ACC112 (cell line): ENCODE measurements at regions not wholly inside any gene's neighbourhood (a gene's known extent, or its start where the extent isn't known, plus 50 kb on each side); places are given as distances from the start of the nearest gene placed in this dataset.
A peak's percentile ranks its signal among the peaks of the same experiment; 100 is the strongest.
"Not testable (repeated sequence)": the region's sequence is repeated elsewhere in the genome, so short reads cannot be mapped to it uniquely, and the experiment has no call there.

Experiments
- H2AFZ ChIP-seq: fragments of 200-600 bp; sonication (generic); one replicate; pipeline ENCODE4 v1.6.0; 2017; ENCODE audit warnings: antibody characterized with exemption, low read length; ENCODE audit not compliant: unreplicated experiment
- H3K27ac ChIP-seq: fragments of 200-600 bp; sonication (generic); 2 replicates; pipeline ENCODE4 v1.5.1; 2014; ENCODE audit warnings: low read depth, mild to moderate bottlenecking, antibody characterized with exemption, low read length, moderate library complexity
- H3K27me3 ChIP-seq: fragments of 200-600 bp; sonication (generic); 2 replicates; pipeline ENCODE4 v1.6.1; 2014; ENCODE audit warnings: mild to moderate bottlenecking, antibody characterized with exemption, low read length, moderate library complexity, mixed read lengths; ENCODE audit not compliant: insufficient read depth
- H3K36me3 ChIP-seq: fragments of 200-600 bp; sonication (generic); 2 replicates; pipeline ENCODE4 v1.6.1; 2016; ENCODE audit warnings: mild to moderate bottlenecking, antibody characterized with exemption, low read length, moderate library complexity, mixed read lengths; ENCODE audit not compliant: insufficient read depth
- H3K4me1 ChIP-seq: fragments of 200-600 bp; sonication (generic); one replicate; pipeline ENCODE4 v1.6.1; 2016; ENCODE audit warnings: low read length, mixed read lengths; ENCODE audit not compliant: insufficient read depth, unreplicated experiment, control insufficient read depth
- H3K4me3 ChIP-seq: fragments of 200-600 bp; sonication (generic); 2 replicates; pipeline ENCODE4 v1.5.1; 2014; ENCODE audit warnings: mild to moderate bottlenecking, low read depth, low read length
- H3K79me2 ChIP-seq: fragments of 200-600 bp; sonication (generic); one replicate; pipeline ENCODE4 v1.6.0; 2016; ENCODE audit warnings: low read length; ENCODE audit not compliant: control insufficient read depth, unreplicated experiment, insufficient read depth

- Histone ChIP-seq H3K27ac (no peak overlapping the region), H3K4me3 (no peak overlapping the region), H3K4me1 (no peaks in the 10 kb centered on the region), H2AFZ (no peak overlapping the region), H3K27me3 (peaks cover 46% of the 10 kb centered on the region), H3K79me2 (no peaks in the 10 kb centered on the region), H3K36me3 (no peaks in the 10 kb centered on the region)
These were observed 127.4 kb downstream of the FAM53A start for GRCh38 chr4:1556541-1557220.

DNA sequence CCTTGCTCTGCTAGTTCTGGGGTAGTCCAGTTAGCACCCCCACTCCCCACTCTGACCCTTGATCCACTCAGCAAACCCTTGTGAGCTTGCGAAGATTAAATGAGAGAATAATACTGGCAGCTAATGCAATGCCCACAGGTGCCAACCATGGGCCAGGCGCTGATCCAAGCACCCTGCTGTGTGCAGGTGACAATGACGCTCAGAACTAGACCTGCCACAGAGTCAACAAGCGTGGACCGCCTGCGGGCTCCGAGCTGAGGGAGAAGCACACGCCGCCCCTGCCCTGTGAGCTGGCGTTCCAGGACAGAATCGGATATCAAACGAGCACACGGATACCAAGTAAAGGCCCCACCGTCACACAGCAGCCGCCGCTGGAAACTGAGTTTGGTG, 129.2 kb downstream of the FAM53A start:
- Histone ChIP-seq H3K79me2 (no peaks in the 10 kb centered on the region), H3K27ac (no peak overlapping the region), H3K4me3 (no peak overlapping the region), H2AFZ (no peak overlapping the region), H3K36me3 (no peaks in the 10 kb centered on the region), H3K27me3 (peaks cover 33% of the 10 kb centered on the region), H3K4me1 (no peaks in the 10 kb centered on the region)

DNA sequence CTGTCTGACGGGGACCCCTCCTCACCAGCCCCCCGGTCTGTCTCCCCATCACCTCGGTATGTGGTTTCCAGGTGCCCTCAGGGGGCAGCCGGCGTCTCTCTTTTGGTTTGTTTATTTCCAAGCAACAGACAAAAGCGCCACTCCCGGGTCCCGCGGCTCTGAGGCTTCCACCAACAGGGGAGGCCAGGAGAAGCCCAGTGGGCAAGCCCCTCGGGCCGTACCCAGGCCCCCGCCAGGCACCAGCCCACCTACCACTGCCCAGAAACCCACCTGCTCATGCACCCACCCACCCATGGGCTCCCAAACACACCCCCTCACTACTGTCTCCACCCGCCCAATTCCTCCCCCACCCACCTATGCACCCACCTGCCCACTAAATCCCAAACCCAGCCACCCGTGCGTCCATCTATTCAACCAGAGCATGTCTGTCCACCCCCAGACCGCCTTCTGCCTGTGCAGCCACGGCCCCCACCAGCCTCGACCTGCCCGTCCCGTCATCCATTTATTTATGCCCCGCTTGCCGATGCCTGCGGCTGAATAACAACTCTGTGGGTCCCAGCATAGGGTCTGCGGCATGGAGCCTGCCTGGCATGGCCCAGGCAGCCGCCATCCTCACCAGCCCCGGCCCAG, 129.8 kb downstream of the FAM53A start:
- H2AFZ ChIP-seq: no peak overlapping the region
- no peak overlapping the region for H3K27ac ChIP-seq
- H3K4me3 ChIP-seq: no peak overlapping the region
- peaks cover 34% of the 10 kb centered on the region for H3K27me3 ChIP-seq
- H3K36me3 ChIP-seq: no peaks in the 10 kb centered on the region
- no peaks in the 10 kb centered on the region for H3K79me2 ChIP-seq
- no peaks in the 10 kb centered on the region for H3K4me1 ChIP-seq

DNA sequence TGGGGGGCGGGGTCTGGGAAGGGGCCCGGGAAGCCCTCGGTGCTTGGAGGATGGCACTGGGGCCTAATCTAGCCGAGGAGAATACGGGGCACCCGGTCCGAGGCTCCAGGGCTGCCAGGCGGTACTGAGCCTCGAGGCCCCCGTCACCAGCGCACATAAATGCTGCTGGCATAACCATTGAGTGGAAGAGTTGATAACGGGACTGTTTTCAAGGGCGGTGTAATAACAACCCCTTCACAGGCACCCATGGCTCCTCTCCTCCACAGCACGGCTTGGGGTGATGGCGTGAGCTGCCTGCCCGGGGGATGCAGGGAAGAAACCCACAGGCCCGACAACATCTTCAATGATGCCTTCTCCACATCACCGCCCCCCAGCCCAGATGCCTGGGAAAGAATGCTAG, 130.7 kb downstream of the FAM53A start:
- H3K4me3 ChIP-seq: no peak overlapping the region
- no peaks in the 10 kb centered on the region for H3K4me1 ChIP-seq
- no peaks in the 10 kb centered on the region for H3K79me2 ChIP-seq
- H3K36me3 ChIP-seq: no peaks in the 10 kb centered on the region
- no peak overlapping the region for H2AFZ ChIP-seq
- peaks cover 34% of the 10 kb centered on the region for H3K27me3 ChIP-seq
- H3K27ac ChIP-seq: no peak overlapping the region

- Histone ChIP-seq H3K27ac (no peak overlapping the region), H3K4me1 (no peaks in the 10 kb centered on the region), H2AFZ (no peak overlapping the region), H3K27me3 (peaks cover 31% of the 10 kb centered on the region), H3K4me3 (no peak overlapping the region), H3K36me3 (no peaks in the 10 kb centered on the region), H3K79me2 (no peaks in the 10 kb centered on the region)
These were observed 131.7 kb downstream of the FAM53A start for GRCh38 chr4:1552451-1552850.

DNA sequence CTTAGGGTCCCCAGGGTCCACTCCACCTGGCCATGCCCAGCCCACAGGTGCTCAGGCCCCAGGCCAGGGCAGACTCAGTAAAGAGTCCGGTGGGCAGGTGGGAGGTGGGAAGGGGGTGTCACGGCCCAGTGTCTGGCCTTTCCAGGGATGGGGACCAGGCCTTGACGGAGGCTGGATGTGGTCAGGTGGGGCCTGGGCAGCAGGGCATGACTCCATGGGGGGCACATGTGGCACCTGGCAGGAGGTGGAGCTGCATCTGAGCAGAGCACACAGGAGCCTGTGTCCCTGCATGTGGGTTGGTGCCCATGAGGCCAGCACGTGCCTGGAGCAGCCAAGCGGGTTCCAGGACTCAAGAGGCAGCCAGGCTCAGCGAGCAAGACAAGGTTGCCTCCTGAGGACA, 132.9 kb downstream of the FAM53A start:
- no peaks in the 10 kb centered on the region for H3K79me2 ChIP-seq
- H3K27me3 ChIP-seq: peaks cover 18% of the 10 kb centered on the region
- no peaks in the 10 kb centered on the region for H3K4me1 ChIP-seq
- no peak overlapping the region for H3K4me3 ChIP-seq
- no peaks in the 10 kb centered on the region for H3K36me3 ChIP-seq
- no peak overlapping the region for H3K27ac ChIP-seq
- no peak overlapping the region for H2AFZ ChIP-seq

- Histone ChIP-seq H3K4me1 (no peaks in the 10 kb centered on the region), H3K27ac (no peak overlapping the region), H3K79me2 (no peaks in the 10 kb centered on the region), H3K36me3 (no peaks in the 10 kb centered on the region), H2AFZ (no peak overlapping the region), H3K4me3 (no peak overlapping the region), H3K27me3 (peaks cover 17% of the 10 kb centered on the region)
These were observed 133.7 kb downstream of the FAM53A start for GRCh38 chr4:1550122-1551070.

GRCh38 chr4:1549638-1550035, 134.5 kb downstream of the FAM53A start:
- H3K27me3 ChIP-seq: peaks cover 17% of the 10 kb centered on the region

GRCh38 chr4:1548827-1549637, 135.1 kb downstream of the FAM53A start:
- not testable (repeated sequence) for H3K36me3 ChIP-seq, H3K4me1 ChIP-seq, H3K27ac ChIP-seq, H3K79me2 ChIP-seq
- peaks cover 17% of the 10 kb centered on the region for H3K27me3 ChIP-seq
- H3K4me3 ChIP-seq: peak overlapping the region; percentile 63; the same call in 1 of the 2 replicates
- peak overlapping the region; percentile 25 for H2AFZ ChIP-seq

More at GRCh38 chr4:1549638-1550035, 134.5 kb downstream of the FAM53A start:
- Histone ChIP-seq H3K4me3 (no peak overlapping the region), H2AFZ (no peak overlapping the region), H3K79me2 (no peaks in the 10 kb centered on the region), H3K4me1 (no peaks in the 10 kb centered on the region), H3K36me3 (no peaks in the 10 kb centered on the region), H3K27ac (no peak overlapping the region)
